IPS-18c (cell line): ENCODE measurements at regions not wholly inside any gene's neighbourhood (a gene's known extent, or its start where the extent isn't known, plus 50 kb on each side); places are given as distances from the start of the nearest gene placed in this dataset.

Experiments
- H3K4me3 ChIP-seq: 2 replicates; pipeline ENCODE4 v1.7.0; 2013; ENCODE audit warnings: low read depth, mild to moderate bottlenecking, low read length, moderate library complexity; ENCODE audit not compliant: insufficient read depth
- H3K9me3 ChIP-seq: one replicate; pipeline ENCODE4 v1.6.1; 2013; ENCODE audit warnings: mild to moderate bottlenecking, low read length, moderate library complexity; ENCODE audit not compliant: control insufficient read depth, insufficient read depth

DNA sequence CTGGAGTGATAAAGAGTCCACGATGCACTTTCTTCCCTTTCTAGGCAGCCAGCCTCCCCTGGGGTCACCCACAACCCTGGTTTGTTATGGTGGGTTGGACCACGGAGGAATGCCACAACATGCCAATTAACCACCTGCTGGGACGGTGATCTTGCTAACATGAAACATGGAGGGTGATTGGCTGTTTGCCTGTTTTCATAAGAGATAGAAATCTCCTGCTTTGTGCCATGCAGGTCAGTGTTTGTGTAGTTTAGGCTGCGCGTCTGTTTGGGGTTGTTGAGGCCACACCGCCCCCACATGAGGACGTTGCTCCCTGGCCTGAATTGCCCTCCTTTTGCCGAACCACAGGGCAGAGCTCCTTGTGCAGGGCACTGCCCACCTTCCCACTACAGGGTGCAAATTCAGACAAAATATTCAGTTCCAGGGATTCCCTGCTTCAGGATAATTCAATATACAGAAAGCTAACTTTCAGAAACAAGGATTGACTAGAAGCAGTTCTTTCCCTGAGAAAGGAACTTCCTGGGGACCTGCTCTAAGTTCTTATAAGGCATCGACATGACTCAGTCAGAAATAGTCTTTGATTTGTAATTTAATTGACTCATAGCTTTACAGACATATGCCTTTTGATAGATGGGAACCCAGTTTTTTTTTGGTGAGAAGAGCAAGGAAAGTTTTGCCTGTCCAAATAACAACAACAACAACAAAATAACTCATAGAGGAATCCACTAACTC lies 427.6 kb downstream of the GADD45G start:
- no peak overlapping the region for H3K4me3 ChIP-seq
- no peaks in the 10 kb centered on the region for H3K9me3 ChIP-seq

DNA sequence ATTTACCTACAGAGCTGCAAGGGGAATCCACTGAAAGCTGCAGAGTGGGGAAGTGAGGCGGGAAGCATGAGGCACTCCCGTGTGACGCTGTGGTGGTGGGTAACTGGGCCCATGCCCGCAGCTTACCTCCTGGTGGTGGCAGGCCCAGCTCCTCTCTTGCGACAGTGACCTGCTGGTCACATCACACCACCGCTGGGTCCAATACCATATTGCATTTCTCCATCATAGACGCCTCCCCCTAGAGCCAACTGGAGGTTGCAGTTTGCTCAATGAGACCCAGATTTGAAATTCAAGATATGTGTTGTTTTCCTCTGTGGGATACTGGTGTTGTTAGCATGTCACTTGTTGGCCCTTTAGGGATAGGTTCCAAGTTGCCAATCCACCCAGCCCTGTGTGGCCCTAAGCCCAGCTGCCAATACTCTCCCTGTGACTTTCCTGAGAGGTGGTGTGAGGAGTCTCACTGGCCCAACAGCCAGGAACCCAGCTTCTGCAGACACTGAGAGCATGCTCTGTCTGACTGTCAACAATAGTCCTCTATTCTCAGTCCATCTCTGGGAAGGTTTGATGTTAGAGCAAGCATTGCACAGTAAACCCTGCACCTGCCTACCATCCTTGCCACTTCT lies 428.3 kb downstream of the GADD45G start:
- Histone ChIP-seq H3K4me3 (no peak overlapping the region; the same call in 1 of the 2 replicates), H3K9me3 (no peaks in the 10 kb centered on the region)

DNA sequence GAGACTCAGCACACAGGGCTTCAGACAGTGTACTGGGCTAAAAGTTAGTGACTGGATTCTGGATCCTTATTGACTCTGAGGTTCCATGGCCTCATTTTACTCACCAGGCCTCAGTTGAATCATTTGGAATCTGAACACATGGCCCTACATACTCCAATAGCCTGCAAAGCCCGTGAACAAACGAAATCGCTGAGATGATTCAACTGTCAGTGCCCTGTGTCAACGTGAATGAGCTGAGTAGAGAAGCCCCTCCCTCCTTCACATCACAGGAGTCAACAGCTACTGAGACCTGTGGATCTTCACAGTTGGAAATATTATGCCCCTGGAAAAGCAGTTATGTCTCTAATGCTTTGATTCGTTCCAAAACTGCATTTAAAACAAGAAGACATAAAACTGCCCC lies 429.3 kb downstream of the GADD45G start:
- Histone ChIP-seq H3K9me3 (no peaks in the 10 kb centered on the region), H3K4me3 (no peak overlapping the region)

DNA sequence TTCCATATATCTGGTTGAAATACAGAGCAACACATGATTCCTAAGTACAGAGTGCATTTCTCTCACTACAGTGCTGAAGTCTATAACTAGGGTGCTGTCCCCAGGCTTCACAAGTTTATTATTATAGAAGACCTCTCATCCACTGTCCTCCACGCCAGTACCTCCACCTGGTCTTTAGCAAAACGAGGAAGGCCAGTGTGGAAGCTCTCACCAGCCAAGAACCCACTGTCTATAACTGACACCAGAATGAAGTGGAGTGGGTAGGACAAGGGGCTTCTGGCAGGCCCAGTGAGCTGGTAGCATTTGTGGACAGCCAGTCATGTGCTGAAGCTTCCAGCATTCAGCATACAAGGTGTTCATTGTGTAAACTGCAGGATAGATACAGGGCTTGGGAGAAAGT lies 430.7 kb downstream of the GADD45G start:
- Histone ChIP-seq H3K4me3 (no peak overlapping the region), H3K9me3 (no peaks in the 10 kb centered on the region)

DNA sequence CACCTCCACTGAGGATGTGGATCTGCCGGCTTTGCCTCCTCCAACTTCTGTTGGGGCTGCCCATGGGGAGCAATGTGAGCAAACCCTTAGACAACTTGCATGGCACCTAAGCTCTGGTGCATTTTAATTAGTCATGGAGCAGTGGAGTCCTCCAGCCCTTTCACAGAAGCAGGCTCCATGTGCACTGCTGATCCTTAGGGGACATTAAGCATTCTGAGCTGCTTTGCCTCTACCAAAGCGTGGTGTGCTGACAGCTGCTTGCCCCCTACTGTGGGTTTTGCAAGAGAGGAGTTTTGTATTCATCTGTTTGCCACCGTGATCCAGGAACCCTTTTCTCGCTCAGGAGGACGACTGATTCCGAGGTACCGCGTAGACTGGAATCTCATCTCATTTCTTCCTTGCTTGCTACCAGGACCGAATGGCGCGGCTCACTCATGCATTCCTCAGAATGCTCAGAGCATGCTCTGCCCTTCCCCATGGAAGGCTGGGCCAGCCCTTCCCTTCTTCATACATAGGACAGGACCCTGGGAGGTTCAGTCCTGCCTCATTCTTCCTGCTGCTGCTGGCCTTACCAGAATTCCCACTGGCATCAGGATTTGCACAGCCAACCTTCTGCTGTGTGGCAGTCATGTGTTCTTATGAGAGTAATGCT lies 432.5 kb downstream of the GADD45G start:
- Histone ChIP-seq H3K4me3 (no peak overlapping the region), H3K9me3 (no peaks in the 10 kb centered on the region)

DNA sequence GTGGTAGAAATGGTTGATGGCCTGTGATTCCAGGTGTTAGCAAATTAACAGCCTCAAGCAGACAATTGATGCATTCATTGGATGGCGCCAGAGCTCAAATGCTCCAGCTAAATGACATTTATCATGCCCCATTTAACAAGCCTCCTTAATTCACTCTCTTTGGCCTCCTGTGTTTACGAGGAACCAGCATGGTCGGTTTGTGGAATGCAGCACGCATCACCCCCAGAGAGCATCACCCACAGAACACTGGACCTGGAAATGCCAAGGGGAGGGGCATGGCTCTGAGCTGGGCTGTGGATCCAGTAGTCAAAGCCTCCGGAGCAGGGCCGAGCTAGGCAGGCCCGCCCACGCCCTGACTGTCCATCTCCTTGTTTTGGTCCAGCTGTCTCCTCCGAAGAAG lies 434.0 kb downstream of the GADD45G start:
- Histone ChIP-seq H3K4me3 (no peak overlapping the region), H3K9me3 (no peaks in the 10 kb centered on the region)

DNA sequence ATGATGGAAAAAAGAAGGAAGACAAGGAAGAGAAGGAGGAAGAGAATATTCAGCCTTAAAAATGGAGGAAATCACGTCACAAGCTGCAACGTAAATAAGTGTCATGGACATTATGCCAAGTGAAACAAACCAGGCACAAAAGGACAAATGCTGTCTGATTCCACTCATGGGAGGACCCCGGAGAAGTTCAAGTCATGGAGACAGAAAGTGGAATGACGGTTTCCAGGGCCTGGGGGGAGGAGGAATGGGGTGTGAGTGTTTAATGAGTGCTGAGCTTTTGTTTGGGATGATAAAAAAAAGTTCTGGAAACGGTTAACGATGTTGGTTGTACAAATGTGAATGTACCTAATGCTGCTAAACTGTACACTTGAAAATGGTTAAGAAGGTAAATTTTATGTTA lies 439.5 kb downstream of the GADD45G start:
- Histone ChIP-seq H3K4me3 (no peak overlapping the region), H3K9me3 (no peaks in the 10 kb centered on the region)

DNA sequence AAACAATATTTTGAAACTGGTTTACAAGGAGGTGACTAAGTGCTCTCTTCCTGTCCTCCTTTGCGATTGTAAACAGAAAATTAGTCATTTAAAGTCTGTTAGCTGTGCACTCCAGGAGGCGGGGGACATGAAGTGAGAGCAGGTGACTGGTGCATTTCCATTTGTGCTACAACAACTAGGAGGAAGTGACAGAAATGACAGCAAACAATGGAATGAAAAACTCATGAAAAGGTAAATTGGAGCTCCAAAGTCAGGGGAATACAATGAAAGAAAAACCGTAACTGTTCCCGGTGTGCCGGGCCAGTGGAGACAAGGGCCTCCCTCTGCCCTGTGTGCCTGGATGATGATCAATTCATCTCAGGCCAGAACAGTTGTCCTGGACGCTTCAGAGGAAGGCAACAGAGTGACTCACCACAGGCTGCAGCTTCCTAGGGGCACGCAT lies 439.9 kb downstream of the GADD45G start:
- H3K9me3 ChIP-seq = no peaks in the 10 kb centered on the region
- H3K4me3 ChIP-seq = no peak overlapping the region

DNA sequence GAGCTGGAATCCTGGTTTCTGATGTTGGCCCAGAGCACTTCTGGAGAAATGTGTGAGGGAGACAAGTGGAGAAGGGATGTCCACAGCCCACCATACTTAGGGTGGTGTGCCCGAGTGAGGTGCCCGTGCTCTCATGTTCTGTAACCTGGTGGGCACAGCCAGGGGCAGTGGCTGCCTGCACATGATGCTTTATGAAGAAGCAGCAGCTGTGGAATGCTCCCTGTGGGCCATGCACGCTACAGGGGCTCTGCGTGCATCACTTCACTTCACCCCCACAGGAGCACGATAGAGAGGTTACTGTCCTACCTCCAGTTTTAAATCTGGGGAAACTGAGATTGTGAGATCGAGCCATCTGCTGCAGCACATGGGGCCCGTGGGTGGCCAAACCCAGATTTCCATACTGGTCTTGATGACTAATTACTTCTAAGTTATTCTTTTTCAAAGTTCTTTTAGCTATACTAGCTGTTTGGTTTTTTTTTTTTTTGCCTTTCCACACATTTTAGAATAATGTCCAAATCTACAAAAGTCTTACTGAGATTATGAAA lies 441.6 kb downstream of the GADD45G start:
- Histone ChIP-seq H3K9me3 (no peaks in the 10 kb centered on the region), H3K4me3 (no peak overlapping the region)

DNA sequence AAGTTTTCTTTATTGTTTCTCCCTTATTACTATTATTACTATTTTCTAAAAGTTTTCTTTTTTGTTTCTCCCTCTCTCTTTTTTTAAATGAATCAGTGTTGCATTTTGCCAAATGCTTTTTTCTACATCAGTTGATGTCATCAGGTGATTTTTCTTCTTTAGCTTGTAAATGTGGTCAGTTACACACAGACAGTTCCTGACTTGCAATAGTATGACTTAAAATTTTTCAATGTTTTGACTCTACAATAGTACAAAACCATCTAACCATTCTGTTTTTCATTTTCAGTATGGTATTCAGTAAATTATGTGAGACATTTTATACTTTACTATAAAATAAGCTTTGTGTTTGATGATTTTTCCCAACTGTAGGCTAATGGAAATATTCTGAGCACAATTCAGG lies 443.0 kb downstream of the GADD45G start:
- H3K9me3 ChIP-seq = no peaks in the 10 kb centered on the region
- no peak overlapping the region for H3K4me3 ChIP-seq

DNA sequence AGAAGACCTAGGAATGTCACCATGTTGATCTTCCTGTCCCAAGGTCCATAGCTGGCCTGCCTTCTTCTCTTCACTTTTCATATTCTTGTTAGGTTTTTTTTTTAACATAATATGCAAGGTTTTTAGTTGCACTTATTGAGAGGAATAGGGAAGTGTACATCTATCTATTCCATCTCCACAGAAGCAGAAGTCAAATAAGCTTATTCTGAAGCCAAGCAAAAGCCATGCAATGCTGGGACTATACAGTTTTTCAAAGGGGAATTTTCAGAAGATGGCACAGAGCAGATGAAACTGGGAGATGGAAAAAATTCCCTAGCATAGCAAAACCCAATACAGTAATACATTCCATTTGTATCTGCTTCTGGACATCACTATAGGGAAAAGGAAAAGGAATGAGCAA lies 447.6 kb downstream of the GADD45G start:
- peaks cover 2% of the 10 kb centered on the region for H3K9me3 ChIP-seq
- no peak overlapping the region for H3K4me3 ChIP-seq

DNA sequence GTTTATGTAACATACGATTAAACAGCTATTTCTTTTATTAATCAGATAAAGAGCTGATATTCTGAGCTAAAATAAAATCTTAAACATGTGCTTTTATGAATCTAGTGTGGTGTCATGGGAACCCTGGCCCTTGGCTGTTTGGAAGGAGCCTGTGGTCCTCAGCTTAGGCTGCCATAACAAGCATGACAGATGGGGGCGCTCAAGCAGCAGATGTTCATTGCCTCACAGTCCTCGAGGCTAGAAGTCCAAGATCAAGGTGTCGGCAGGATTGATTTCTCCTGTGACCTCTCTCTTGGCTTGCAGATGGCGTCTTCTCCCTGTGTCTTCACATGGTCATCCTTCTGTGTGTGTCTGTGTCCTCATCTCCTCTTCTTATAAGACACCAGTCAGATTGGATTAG lies 448.2 kb downstream of the GADD45G start:
- Histone ChIP-seq H3K9me3 (peaks cover 2% of the 10 kb centered on the region), H3K4me3 (no peak overlapping the region)

DNA sequence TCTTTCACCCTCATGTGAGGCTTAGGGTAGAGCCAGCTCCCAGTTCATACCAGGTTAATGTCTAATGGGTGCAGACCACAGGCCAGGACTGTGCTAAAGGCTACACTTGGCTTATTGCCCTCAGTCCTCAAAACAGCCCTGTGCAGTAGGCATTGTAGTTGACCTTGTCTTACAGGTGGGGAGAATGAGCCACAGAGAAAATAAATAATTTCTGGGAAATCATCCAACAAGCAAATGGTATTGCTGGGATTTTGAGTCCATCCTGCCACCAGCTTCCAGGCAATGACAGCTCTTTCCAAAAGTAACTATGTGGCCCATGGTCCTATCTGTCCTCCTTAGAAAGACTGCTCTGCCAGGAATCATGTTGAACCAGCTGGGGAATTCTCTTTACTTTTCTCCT lies 450.0 kb downstream of the GADD45G start:
- H3K4me3 ChIP-seq = no peak overlapping the region
- H3K9me3 ChIP-seq = peaks cover 2% of the 10 kb centered on the region

DNA sequence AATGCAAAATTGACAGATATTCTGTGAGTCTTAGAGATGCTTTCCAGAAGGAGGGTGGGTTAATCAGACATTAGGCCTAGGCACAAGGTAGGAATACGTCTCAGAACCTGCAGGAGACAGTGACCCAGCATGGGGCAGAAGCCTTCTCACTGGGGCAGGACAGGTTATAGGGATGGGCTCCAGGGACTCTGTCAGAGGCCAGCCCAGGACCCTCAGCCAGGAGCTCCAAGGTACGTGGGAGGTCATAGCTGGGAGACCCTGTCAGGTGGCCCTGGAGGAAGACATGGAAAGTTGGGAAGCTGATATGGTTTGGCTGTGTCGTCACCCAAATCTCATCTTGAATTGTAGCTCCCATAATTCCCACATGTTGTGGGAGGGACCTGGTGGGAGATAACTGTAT lies 450.4 kb downstream of the GADD45G start:
- no peak overlapping the region for H3K4me3 ChIP-seq
- H3K9me3 ChIP-seq = peaks cover 2% of the 10 kb centered on the region

DNA sequence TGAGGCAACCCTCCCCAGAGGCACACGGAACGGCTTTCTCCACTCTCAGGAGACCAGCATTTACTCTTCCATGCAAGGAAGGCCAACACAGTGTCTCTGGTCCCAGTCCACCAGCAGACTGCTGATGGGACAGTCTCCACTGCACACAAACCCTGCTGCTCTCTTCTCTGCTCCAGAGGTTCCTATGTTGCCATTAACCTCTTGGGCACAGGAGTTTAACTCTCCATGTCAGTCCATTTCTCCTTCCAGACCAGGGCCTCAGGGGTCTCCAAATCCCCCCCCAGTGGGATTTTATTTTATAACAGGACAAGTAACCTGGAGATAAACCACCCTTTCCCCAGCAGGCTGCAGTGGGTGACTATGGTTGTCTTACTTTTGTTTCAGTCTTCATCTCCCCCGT lies 452.5 kb downstream of the GADD45G start:
- peaks cover 2% of the 10 kb centered on the region for H3K9me3 ChIP-seq
- H3K4me3 ChIP-seq = no peak overlapping the region

DNA sequence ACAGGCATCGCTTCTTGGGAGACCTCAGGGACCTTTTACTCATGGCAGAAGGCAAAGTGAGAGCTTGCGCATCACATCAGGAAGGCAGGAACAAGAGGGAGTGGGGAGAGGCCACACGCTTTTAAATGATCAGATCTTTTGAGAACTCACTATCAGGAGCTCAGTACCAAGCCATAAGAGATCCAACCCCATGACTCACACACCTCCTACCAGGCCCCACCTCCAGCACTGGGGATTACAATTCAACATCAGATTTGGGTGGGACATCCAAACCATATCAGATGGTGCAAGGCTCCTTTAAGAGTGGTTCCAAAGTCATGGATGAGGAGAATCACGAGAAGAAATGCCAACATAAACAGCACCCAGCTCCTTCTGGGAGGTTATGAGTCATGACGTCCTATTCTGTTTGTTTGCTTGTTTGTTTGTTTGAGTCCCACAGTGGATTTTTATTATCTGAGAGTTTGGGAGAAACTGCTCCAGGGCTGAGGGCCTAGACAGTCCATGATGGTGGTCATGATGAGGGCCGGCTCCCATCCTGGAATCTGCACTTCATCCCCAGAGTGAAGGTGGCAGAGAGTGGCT lies 453.5 kb downstream of the GADD45G start:
- peaks cover 2% of the 10 kb centered on the region for H3K9me3 ChIP-seq
- no peak overlapping the region for H3K4me3 ChIP-seq

DNA sequence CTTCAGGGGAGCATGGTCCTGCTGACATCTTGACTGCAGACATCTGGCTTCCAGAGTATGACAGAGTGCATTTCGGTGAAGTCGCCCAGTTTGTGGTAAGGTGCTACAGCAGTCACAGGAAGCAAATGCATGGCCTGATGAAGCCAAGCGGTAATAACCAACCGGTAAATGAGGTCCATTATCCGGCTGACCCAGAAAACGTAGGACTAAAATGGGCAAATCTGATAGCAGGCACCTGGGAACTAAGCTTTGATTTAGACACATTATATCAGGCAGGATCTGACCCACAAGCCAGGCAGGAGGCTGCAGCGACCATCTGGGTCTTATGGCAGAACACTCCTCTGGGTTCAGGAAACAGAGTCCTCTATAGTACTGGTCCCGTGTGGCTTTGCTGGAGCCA lies 454.6 kb downstream of the GADD45G start:
- no peak overlapping the region for H3K4me3 ChIP-seq
- H3K9me3 ChIP-seq = no peaks in the 10 kb centered on the region

DNA sequence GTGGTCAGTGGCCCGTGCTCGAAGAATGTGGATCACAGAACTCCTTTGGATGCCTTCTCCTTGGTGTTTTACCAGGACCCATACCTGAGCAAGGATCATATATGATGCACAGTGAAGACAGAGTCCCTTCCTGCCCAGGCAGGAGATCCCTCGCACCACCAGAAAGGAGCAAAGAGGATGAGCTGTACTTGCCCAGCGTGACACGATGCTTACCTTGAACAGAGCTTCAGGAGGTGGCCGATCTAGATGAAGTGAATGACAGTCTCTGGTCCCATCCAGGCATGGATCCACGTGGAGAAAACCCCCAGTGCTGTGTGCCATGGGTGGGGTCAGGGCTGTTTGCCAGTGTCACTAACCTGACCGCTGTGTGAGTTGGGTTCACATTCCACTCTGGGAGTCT lies 455.4 kb downstream of the GADD45G start:
- Histone ChIP-seq H3K4me3 (no peak overlapping the region), H3K9me3 (no peaks in the 10 kb centered on the region)
